Astrocyte of the cerebellum (primary cell): ENCODE measurements at regions not wholly inside any gene's neighbourhood (a gene's known extent, or its start where the extent isn't known, plus 50 kb on each side); places are given as distances from the start of the nearest gene placed in this dataset.

Experiments used
- DNase-seq: peaks from one replicate; pipeline ENCODE4 v3.0.0-alpha.2; 2011; ENCODE audit warnings: low read depth
- H3K4me3 ChIP-seq: 2 replicates; pipeline ENCODE4 v1.5.1; 2011; ENCODE audit warnings: mild to moderate bottlenecking, low read depth, low read length, moderate library complexity
- CTCF ChIP-seq: IDR thresholded peaks from 2 replicates; pipeline ENCODE4 v1.5.1; 2012; ENCODE audit warnings: low read length, low read depth, moderate library complexity, mild to moderate bottlenecking; ENCODE audit errors: missing control alignments
- in situ Hi-C: cut with HindIII; loops from 2 replicates; pipeline ENCODE4 v1.10.0; 2017; ENCODE audit warnings: low sequenced_read_pairs

DNA sequence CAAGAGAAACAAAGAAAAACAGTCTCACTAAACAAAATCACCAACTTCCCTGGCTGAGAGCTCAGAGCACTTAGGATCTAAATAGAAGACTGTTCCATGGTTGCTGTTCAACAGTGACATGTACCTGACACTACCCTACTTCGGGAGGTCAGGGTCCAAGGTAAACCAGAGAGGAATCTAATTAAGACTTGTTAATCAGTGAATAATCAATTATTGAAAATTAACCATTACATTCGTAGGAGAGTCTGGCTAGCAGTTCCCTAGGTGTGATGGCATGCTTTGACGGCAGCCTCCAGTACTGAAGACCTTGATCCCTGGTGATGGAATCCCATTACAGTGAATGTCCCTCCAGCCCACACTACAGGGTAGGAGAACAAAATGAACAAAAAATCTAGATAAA, 154.0 kb upstream of the AFDN start:
- no peak for DNase-seq
- in situ Hi-C loops: no loop called here
- no peak overlapping the region for H3K4me3 ChIP-seq
- TF ChIP-seq CTCF: no peak

GRCh38 chr6:167673946-167674345, 152.8 kb upstream of the AFDN start:
- no peak for TF ChIP-seq CTCF
- no peak overlapping the region for H3K4me3 ChIP-seq
- in situ Hi-C loops: no loop called here
- DNase-seq: no peak

GRCh38 chr6:167674486-167674885, 152.2 kb upstream of the AFDN start:
- no peak for TF ChIP-seq CTCF
- no peak for DNase-seq
- H3K4me3 ChIP-seq: no peak overlapping the region
- in situ Hi-C loops: no loop called here

- TF ChIP-seq CTCF: no peak
- H3K4me3 ChIP-seq: no peak overlapping the region
- DNase-seq: no peak
- in situ Hi-C loops: no loop called here
These were observed 150.6 kb upstream of the AFDN start for GRCh38 chr6:167676000-167676665.

DNA sequence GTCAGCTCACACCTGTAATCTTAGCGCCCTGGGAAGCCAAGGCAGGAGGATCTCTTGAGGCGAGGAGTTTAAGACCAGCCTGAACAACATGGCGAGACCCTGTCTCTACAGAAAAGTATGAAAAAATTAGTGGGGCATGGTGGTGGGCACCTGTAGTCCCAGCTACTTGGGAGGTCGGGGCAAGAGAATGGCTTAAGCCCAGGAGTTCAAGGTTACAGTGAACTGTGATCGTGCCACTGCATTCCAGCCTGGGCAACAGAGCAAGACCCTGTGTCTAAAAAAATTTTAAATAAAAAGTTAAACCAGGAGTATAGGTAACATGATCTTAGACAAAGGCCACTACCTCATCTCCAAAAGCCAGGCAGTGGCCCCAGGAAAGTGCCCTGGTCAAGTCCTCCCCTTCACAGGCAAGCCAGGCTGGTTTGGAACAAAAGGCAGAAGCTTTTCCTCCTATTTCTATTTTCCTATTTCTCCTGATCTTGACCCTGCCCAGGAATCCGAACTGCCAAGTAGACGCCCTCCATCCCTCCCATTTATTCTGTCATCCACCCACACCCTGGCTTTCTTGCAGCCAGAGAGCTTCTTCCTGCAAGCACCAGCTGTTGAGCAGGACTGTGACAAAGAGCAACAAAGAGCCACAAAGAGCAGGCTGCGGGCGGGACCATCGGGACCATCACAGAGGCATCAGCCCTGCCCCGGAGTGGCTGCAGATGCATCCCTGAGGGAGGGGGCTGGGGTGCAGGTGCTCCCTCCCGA, 149.9 kb upstream of the AFDN start:
- in situ Hi-C loops: no loop called here

GRCh38 chr6:167677422-167677789, 149.3 kb upstream of the AFDN start:
- no peak for DNase-seq
- no peak overlapping the region for H3K4me3 ChIP-seq
- in situ Hi-C loops: no loop called here
- TF ChIP-seq CTCF: no peak

More for the DNA sequence above, 149.9 kb upstream of the AFDN start:
- H3K4me3 ChIP-seq: no peak overlapping the region
- TF ChIP-seq CTCF: no peak
- no peak for DNase-seq
